GM12873 (cell line): ENCODE measurements at regions not wholly inside any gene's neighbourhood (a gene's known extent, or its start where the extent isn't known, plus 50 kb on each side); places are given as distances from the start of the nearest gene placed in this dataset.

ENCODE experiments used
- TF ChIP-seq, protein P1 (sequence below): IDR thresholded peaks from 2 replicates; pipeline ENCODE4 v1.5.1; 2012; ENCODE audit warnings: low read depth, mild to moderate bottlenecking, moderate library complexity, low read length, control low read depth; ENCODE audit not compliant: insufficient read depth; ENCODE audit errors: missing control alignments

DNA sequence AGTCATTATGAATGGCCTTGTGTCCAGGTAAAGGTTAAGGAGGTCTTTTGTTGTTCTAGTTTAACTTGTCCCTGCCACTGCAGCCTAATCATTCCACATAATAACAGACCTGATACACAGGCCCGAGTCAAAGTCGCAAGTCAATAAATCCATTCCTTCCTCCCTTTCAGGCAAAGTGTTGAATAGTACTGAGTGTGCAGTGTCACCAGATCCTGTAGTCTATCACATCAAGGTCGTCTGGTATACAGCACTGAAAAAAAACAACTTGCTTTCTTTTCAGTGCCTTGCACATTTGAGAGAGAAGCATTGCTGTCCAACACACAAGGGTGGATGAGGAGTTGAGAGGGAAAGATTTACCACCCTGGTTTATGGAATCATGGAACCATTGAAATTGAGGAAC lies 606.2 kb downstream of the BCL11A start:
- TF ChIP-seq, protein P1, sequence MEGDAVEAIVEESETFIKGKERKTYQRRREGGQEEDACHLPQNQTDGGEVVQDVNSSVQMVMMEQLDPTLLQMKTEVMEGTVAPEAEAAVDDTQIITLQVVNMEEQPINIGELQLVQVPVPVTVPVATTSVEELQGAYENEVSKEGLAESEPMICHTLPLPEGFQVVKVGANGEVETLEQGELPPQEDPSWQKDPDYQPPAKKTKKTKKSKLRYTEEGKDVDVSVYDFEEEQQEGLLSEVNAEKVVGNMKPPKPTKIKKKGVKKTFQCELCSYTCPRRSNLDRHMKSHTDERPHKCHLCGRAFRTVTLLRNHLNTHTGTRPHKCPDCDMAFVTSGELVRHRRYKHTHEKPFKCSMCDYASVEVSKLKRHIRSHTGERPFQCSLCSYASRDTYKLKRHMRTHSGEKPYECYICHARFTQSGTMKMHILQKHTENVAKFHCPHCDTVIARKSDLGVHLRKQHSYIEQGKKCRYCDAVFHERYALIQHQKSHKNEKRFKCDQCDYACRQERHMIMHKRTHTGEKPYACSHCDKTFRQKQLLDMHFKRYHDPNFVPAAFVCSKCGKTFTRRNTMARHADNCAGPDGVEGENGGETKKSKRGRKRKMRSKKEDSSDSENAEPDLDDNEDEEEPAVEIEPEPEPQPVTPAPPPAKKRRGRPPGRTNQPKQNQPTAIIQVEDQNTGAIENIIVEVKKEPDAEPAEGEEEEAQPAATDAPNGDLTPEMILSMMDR, result no peak

DNA sequence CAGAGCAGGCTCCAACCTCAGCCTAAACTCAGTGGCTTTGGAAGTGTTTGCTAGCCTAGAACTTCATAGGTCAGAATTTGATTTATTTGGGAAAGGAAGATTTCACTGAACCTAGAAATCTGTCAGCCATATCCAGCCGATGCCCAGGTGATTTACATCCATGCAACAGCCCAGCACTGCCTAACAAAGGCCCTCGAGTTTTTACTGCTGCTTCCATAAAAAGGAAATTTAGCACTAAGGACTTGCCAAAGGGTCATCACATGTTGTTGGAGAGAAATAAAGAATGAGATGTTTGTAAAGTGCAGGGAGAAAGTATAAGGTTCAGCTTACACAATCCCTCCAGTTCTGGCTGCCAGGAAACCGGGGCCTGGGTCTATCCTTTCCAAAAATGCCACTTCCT lies 614.2 kb downstream of the BCL11A start:
- TF ChIP-seq, protein P1, result no peak

DNA sequence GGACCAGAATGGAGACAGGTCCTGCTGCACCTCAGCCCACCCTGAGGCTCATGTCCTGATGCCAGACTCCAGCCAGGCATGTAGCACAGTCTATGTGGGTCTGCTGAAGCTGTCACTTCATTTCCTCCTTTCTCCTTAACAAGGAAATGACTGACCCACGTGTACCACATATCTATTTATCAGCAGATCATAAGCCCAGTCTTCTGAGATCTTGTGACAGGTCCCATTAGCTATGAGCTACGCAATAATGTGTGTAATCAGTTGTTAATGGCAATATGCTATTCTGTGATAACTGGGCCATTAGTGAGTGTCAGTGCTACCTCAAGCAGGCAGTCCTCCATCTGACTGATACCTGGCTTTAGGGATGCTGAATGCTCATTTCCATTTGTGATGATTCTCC lies 615.3 kb downstream of the BCL11A start:
- TF ChIP-seq, protein P1, result no peak

DNA sequence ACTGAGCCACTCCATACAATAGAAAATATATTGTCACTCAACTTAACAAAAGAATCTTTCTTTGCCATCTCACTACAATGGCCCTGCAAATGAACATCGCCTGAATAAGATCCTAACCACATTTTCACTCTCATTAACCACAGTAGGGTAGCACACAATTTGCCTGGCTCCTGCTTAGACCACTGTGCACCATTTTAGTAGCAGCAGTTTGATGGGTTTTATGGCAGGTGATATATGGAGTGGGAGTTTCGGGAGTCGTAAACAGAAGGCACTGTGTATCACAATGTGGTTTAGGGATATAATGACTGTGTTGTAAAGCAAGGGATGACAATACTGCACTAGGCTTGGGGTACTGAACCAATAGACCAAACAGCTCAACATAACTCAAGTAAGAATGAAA lies 617.4 kb downstream of the BCL11A start:
- TF ChIP-seq, protein P1, result no peak

DNA sequence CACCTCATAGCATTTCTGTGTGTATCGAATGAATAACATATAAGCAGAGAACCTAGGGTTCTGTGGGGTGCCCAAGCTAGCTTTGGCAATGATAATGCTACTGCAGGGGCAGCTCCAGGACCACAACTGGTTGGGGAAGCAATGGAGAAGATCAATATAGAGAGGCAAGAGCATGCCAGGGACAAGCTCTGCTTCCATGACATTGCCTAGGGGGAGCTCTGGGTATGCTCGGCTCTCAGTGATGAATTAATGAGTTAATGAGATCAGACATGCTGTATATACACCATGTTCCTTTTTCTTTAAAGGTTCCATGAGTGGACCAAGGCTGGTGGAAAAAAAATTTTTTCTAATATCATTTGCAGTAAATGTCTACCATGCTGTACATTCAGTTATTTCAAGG lies 618.4 kb downstream of the BCL11A start:
- TF ChIP-seq, protein P1, result no peak

GRCh38 chr2:59933948-59934347 lies 619.5 kb downstream of the BCL11A start:
- TF ChIP-seq, protein P1, result no peak

DNA sequence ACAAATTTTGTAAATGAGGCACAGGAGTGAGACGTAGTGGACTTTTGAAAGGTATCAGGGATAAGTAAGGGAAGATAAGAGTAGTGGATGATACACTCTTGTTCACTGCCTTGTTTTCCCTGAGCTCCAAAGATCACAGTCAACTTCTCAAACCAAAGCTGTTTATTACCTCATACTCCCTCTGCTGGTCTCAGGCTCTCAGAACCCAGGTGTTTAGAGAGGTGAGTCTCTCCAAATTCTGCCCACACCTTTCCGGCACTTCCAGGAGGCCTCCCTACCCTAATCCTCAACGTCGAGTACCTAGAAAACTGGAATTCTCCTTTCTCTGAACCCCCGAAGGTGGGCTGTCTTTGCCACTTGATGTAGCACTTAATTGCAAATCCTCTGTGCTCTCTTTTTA lies 621.1 kb downstream of the BCL11A start:
- TF ChIP-seq, protein P1, result no peak

DNA sequence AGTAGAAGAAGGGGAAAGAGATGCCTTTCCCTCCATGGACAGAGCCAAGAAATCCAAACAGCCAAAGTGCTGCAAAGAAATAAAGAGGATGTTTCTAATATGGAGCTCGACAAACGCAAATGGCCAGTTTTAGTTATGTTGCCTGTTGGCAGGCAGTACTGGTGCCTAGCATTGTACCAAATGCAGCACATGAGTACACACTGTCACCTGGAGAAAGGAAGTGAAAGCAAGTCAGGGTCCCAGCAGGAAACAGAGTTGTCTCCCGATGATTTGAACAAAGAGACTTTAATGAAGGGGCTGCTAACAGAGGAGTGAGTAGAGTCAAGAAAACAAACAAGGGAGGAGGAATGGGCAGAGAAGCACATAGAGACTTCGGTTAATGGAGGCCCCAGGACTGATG lies 623.0 kb downstream of the BCL11A start:
- TF ChIP-seq, protein P1, result no peak
